ENCODE measurements at regions not wholly inside any gene's neighbourhood (a gene's known extent, or its start where the extent isn't known, plus 50 kb on each side); places are given as distances from the start of the nearest gene placed in this dataset.

DNA sequence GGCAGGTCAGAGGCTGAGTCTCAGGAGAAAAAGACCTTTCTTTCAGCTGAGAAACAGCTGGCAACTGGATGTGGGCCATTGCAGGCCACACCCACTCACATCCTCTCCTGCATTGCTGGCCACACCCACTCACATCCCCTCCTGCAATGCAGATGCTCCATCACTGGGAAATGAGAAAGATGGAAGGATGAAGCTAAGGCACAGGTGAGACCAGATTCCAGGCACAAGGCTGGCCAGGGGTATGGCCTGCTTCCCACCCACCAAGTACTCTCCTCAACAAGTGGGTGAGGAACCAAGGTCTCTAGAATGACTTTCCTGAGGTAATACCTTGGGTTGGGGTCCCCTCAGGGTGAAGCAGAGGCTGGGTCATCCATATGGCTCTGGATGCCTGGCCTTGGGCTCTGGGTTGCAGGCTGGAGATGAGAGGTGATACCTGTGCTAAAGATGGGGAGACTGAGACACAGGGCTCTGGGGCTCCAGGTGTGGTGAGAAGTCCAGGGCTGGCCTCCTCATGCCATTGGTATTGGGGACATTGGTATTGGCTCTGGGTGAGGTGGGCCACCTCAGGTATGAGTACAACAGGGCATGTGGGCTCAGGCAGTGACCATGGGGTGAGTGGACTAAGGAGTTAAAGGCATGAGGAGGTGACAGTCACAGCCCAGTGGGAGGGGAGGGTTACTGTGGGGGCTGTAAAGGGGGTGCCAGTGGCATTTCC is 1726.8 kb downstream of the TP53TG3F start:
- CTCF ChIA-PET = no interaction called here
- H3K4me3 ChIP-seq (ENCODE audit: low read depth, low read length) = no peak overlapping the region
- TF ChIP-seq CTCF (IDR thresholded peaks at IDR 0.05; ENCODE audit: insufficient read depth, low read length, missing control alignments) = no peak
- POLR2A ChIA-PET = no interaction called here
- DNase-seq (ENCODE audit: low read depth, low spot score) = no peak

GRCh38 chr16:35187665-35188225 is 1728.3 kb downstream of the TP53TG3F start:
- POLR2A ChIA-PET = no interaction called here
- H3K4me3 ChIP-seq (ENCODE audit: low read depth, low read length) = no peak overlapping the region
- TF ChIP-seq CTCF (IDR thresholded peaks at IDR 0.05; ENCODE audit: insufficient read depth, low read length, missing control alignments) = no peak
- CTCF ChIA-PET = no interaction called here
- no peak for DNase-seq (ENCODE audit: low read depth, low spot score)

- no peak for TF ChIP-seq CTCF (IDR thresholded peaks at IDR 0.05; ENCODE audit: insufficient read depth, low read length, missing control alignments)
- ChIA-PET CTCF (no interaction called here), POLR2A (no interaction called here)
- no peak for DNase-seq (ENCODE audit: low read depth, low spot score)
- no peak overlapping the region for H3K4me3 ChIP-seq (ENCODE audit: low read depth, low read length)
These were observed 1729.1 kb downstream of the TP53TG3F start for GRCh38 chr16:35188288-35189155.

DNA sequence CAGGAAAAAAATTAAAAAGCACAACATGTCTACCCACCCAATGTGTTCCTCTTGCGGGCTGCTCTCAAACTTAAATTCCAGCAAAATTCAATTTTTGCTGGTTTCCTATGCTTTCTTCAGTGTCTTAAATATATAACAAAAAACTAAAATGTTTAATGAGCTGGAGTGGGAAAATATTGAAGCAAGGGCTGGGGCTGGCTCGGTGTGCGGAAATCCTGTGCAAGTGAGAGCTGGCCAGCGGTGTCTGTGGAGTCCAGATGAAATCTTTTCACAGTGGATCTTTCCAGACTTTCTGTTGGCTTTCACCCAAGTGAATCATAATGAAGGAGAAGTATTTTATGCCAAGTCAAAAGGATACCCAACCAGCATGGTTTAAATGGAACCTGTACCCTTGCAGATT is 1733.6 kb downstream of the TP53TG3F start:
- no peak for TF ChIP-seq CTCF (IDR thresholded peaks at IDR 0.05; ENCODE audit: insufficient read depth, low read length, missing control alignments)
- H3K4me3 ChIP-seq (ENCODE audit: low read depth, low read length) = no peak overlapping the region
- ChIA-PET CTCF (no interaction called here), POLR2A (no interaction called here)
- no peak for DNase-seq (ENCODE audit: low read depth, low spot score)

- CTCF ChIA-PET = no interaction called here
- no peak for DNase-seq (ENCODE audit: low read depth, low spot score)
- TF ChIP-seq CTCF (IDR thresholded peaks at IDR 0.05; ENCODE audit: insufficient read depth, low read length, missing control alignments) = no peak
- H3K4me3 ChIP-seq (ENCODE audit: low read depth, low read length) = no peak overlapping the region
- POLR2A ChIA-PET = no interaction called here
These were observed 1734.5 kb downstream of the TP53TG3F start for GRCh38 chr16:35193956-35194355.

- no peak for TF ChIP-seq CTCF (IDR thresholded peaks at IDR 0.05; ENCODE audit: insufficient read depth, low read length, missing control alignments)
- no peak for DNase-seq (ENCODE audit: low read depth, low spot score)
- H3K4me3 ChIP-seq (ENCODE audit: low read depth, low read length) = no peak overlapping the region
- ChIA-PET POLR2A (no interaction called here), CTCF (no interaction called here)
These were observed 1735.3 kb downstream of the TP53TG3F start for GRCh38 chr16:35194681-35195080.

Data from AG04449 (cell line).